Panc1 (cell line): ENCODE measurements at regions not wholly inside any gene's neighbourhood (a gene's known extent, or its start where the extent isn't known, plus 50 kb on each side); places are given as distances from the start of the nearest gene placed in this dataset.

Source experiments
- POLR2AphosphoS5 ChIP-seq: IDR thresholded peaks from 2 replicates; pipeline ENCODE4 v1.6.1; 2012; ENCODE audit warnings: mild to moderate bottlenecking, low read depth, low read length, moderate library complexity
- REST ChIP-seq, 2 experiments: IDR thresholded peaks; 2 replicates each; pipeline ENCODE4 v1.6.1; 2011 to 2012; ENCODE audit warnings: low read depth in 2 of 2, control low read depth in 1 of 2, low read length in 1 of 2, mild to moderate bottlenecking in 1 of 2, moderate library complexity in 1 of 2; ENCODE audit not compliant: insufficient read depth in 1 of 2
- SIN3A ChIP-seq: IDR thresholded peaks from 2 replicates; pipeline ENCODE4 v1.6.1; 2012; ENCODE audit warnings: low read depth, mild to moderate bottlenecking, low read length, moderate library complexity, borderline replicate concordance; ENCODE audit not compliant: insufficient read depth
- TCF7L2 ChIP-seq: IDR thresholded peaks from 2 replicates; pipeline ENCODE4 v1.6.1; 2011; ENCODE audit warnings: mild to moderate bottlenecking, low read depth, low read length, inconsistent platforms
- TF ChIP-seq, protein P1 (sequence below): fragments of 450-650 bp; IDR thresholded peaks from 2 replicates; pipeline ENCODE4 v1.5.1; 2017; ENCODE audit warnings: mild to moderate bottlenecking

DNA sequence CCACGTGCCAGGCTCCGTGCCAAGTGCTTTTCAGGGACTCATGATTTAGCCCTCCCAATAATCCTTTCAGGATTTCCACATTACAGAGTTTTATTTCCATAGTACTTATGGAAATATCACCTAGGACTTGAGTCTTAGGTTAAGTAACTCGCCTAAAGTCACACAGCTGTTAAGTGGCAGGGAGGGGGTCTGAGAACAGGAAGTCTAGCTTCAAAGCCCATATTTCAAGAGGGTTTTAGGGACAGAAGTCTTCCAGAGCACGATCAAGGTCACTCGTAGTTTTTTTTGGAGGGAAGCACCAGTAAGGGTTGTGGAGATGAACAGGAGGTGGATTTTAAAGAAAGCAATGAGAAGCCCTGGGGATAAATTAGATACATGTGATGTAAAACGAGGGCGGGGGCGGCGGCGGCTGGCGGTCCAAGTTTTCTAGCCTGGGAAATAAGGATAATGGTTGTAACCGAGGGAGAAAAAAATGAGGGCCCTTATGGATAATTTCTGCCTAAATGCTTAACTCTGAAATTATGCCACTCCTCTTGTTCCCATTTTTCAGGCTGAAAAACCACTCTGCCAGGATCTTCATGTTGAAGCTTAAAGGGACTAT is 192.6 kb upstream of the FOXN3 start:
- no peak for TF ChIP-seq SIN3A
- TF ChIP-seq, protein P1, sequence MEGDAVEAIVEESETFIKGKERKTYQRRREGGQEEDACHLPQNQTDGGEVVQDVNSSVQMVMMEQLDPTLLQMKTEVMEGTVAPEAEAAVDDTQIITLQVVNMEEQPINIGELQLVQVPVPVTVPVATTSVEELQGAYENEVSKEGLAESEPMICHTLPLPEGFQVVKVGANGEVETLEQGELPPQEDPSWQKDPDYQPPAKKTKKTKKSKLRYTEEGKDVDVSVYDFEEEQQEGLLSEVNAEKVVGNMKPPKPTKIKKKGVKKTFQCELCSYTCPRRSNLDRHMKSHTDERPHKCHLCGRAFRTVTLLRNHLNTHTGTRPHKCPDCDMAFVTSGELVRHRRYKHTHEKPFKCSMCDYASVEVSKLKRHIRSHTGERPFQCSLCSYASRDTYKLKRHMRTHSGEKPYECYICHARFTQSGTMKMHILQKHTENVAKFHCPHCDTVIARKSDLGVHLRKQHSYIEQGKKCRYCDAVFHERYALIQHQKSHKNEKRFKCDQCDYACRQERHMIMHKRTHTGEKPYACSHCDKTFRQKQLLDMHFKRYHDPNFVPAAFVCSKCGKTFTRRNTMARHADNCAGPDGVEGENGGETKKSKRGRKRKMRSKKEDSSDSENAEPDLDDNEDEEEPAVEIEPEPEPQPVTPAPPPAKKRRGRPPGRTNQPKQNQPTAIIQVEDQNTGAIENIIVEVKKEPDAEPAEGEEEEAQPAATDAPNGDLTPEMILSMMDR = no peak
- TF ChIP-seq REST (IDR thresholded peaks at IDR 0.05; ENCODE audit: insufficient read depth in 1 of 2, low read depth in 2 of 2, low read length in 1 of 2) = no peak
- no peak for TF ChIP-seq POLR2AphosphoS5
- TF ChIP-seq TCF7L2 = no peak
